K562 (cell line): ENCODE measurements at regions not wholly inside any gene's neighbourhood (a gene's known extent, or its start where the extent isn't known, plus 50 kb on each side); places are given as distances from the start of the nearest gene placed in this dataset.

Experiments used
- REST ChIP-seq, 2 experiments: fragments of 450-650 bp; formaldehyde crosslinking in 1 of 2; IDR thresholded peaks; 2 replicates each; pipeline versions ENCODE4 v1.4.0 to v1.6.1; 2014 to 2020; ENCODE audit warnings: mild to moderate bottlenecking in 2 of 2, borderline replicate concordance in 1 of 2, low read depth in 1 of 2

GRCh38 chr22:49208004-49208402 lies 619.7 kb downstream of the BRD1 start (continued):
- TF ChIP-seq REST (IDR thresholded peaks at IDR 0.05; ENCODE audit: borderline replicate concordance) = no peak
- no peak for TF ChIP-seq REST (CRISPR knock-in tag; IDR thresholded peaks at IDR 0.05; ENCODE audit: low read depth)
- TF ChIP-seq, all 486 proteins: peak for 0
